SK-N-SH (cell line): ENCODE measurements at regions not wholly inside any gene's neighbourhood (a gene's known extent, or its start where the extent isn't known, plus 50 kb on each side); places are given as distances from the start of the nearest gene placed in this dataset.

Experiments
- CTCF ChIA-PET: fragments of 300-600, 350-600 bp; formaldehyde crosslinking; extraction: SDS; loops from one replicate; lab custom pipeline; 2021; lab: Yijun Ruan, JAX
- POLR2A ChIA-PET: fragments of 350-600 bp; sonication (Branson Sonifier 250); formaldehyde crosslinking; extraction: SDS; loops from one replicate; lab custom pipeline; 2020; ENCODE audit warnings: antibody characterized with exemption, inconsistent platforms; lab: Yijun Ruan, JAX
- DNase-seq: peaks from one replicate; pipeline ENCODE4 v3.0.0; 2012
- H2AFZ ChIP-seq: fragments of 200-600 bp; sonication (generic); 2 replicates; pipeline ENCODE4 v1.8.1; 2016; ENCODE audit warnings: antibody characterized with exemption, mild to moderate bottlenecking, low read depth
- H3F3A ChIP-seq: fragments of 200-600 bp; sonication (generic); replicated peaks from 2 replicates; pipeline ENCODE3; 2016; ENCODE audit warnings: antibody characterized with exemption, mild to moderate bottlenecking; ENCODE audit not compliant: insufficient read depth
- H3K27ac ChIP-seq, 2 experiments: fragments of 200-500 bp in 1 of 2; fragments of 200-600 bp in 1 of 2; sonication (Bioruptor generic) in 1 of 2; sonication (generic), shearing (Covaris generic) in 1 of 2; 2 replicates each; pipeline versions ENCODE4 v1.5.1 to v1.6.1; 2014 to 2016; ENCODE audit warnings: low read depth in 2 of 2, inconsistent platforms in 1 of 2, low read length in 1 of 2, mild to moderate bottlenecking in 1 of 2, mixed read lengths in 1 of 2
- H3K27me3 ChIP-seq: fragments of 200-600 bp; sonication (generic), shearing (Covaris generic); 2 replicates; pipeline ENCODE4 v1.6.1; 2016; ENCODE audit warnings: mixed run types; ENCODE audit not compliant: insufficient read depth
- H3K36me3 ChIP-seq, 2 experiments: fragments of 200-500 bp in 1 of 2; fragments of 200-600 bp in 1 of 2; sonication (Bioruptor generic) in 1 of 2; sonication (generic) in 1 of 2; replicated peaks in 1 of 2; 2 replicates each; pipeline versions ENCODE3 to v1.5.1; 2014 to 2016; ENCODE audit warnings: low read length in 1 of 2, mild to moderate bottlenecking in 1 of 2; ENCODE audit not compliant: insufficient read depth in 2 of 2, control insufficient read depth in 1 of 2
- H3K4me1 ChIP-seq, 2 experiments: fragments of 200-500 bp in 1 of 2; fragments of 200-600 bp in 1 of 2; sonication (Bioruptor generic) in 1 of 2; sonication (generic), shearing (Covaris generic) in 1 of 2; 2 replicates each; pipeline versions ENCODE4 v1.5.1 to v1.6.1; 2014 to 2016; ENCODE audit warnings: low read depth in 1 of 2, low read length in 1 of 2, mixed run types in 1 of 2; ENCODE audit not compliant: insufficient read depth in 2 of 2, control insufficient read depth in 1 of 2
- H3K4me2 ChIP-seq: fragments of 200-600 bp; sonication (generic), shearing (Covaris generic); 2 replicates; pipeline ENCODE4 v1.6.1; 2017; ENCODE audit warnings: mixed run types
- H3K4me3 ChIP-seq, 2 experiments: fragments of 200-500 bp in 1 of 2; fragments of 200-600 bp in 1 of 2; sonication (Bioruptor generic) in 1 of 2; sonication (generic), shearing (Covaris generic) in 1 of 2; 2 replicates each; pipeline versions ENCODE4 v1.5.1 to v1.8.1; 2014 to 2016; ENCODE audit warnings: low read depth in 2 of 2, inconsistent platforms in 1 of 2, low read length in 1 of 2, mild to moderate bottlenecking in 1 of 2, mixed read lengths in 1 of 2, moderate library complexity in 1 of 2
- H3K79me2 ChIP-seq: fragments of 200-600 bp; sonication (generic); 2 replicates; pipeline ENCODE4 v1.8.1; 2017; ENCODE audit warnings: mild to moderate bottlenecking; ENCODE audit not compliant: insufficient read depth
- H3K9ac ChIP-seq: fragments of 200-600 bp; sonication (generic); 2 replicates; pipeline ENCODE4 v1.6.1; 2017; ENCODE audit warnings: mixed run types
- H3K9me2 ChIP-seq: fragments of 200-600 bp; sonication (generic); 2 replicates; pipeline ENCODE4 v1.6.1; 2017; ENCODE audit warnings: mixed run types
- H3K9me3 ChIP-seq: fragments of 200-600 bp; sonication (generic); 2 replicates; pipeline ENCODE4 v1.6.1; 2017; ENCODE audit warnings: mixed run types, mild to moderate bottlenecking, moderate library complexity
- H4K20me1 ChIP-seq: fragments of 200-600 bp; sonication (generic); 2 replicates; pipeline ENCODE4 v1.6.1; 2017; ENCODE audit warnings: mild to moderate bottlenecking, mixed run types; ENCODE audit not compliant: insufficient read depth
- CHD2 ChIP-seq: fragments of 150-350 bp; IDR thresholded peaks from 2 replicates; pipeline ENCODE4 v1.6.1; 2018; ENCODE audit warnings: low read length; ENCODE audit not compliant: partially characterized antibody
- EZH2phosphoT487 ChIP-seq: fragments of 200-600 bp; sonication (generic); IDR thresholded peaks from 2 replicates; pipeline ENCODE4 v1.6.1; 2017; ENCODE audit warnings: low read depth, mixed run types, mild to moderate bottlenecking, antibody characterized with exemption, moderate library complexity, borderline replicate concordance
- FOXJ3 ChIP-seq: sonication (generic); formaldehyde crosslinking; IDR thresholded peaks from 2 replicates; pipeline ENCODE4 v1.5.1; 2020; ENCODE audit warnings: mild to moderate bottlenecking, missing genetic modification reagents
- GATA2 ChIP-seq: sonication (generic); formaldehyde crosslinking; IDR thresholded peaks from 2 replicates; pipeline ENCODE4 v1.5.0; 2020; ENCODE audit warnings: mild to moderate bottlenecking, missing genetic modification reagents
- MEF2A ChIP-seq: IDR thresholded peaks from 2 replicates; pipeline ENCODE4 v1.4.0; 2012; ENCODE audit warnings: low read depth, borderline replicate concordance
- MXI1 ChIP-seq: IDR thresholded peaks from 2 replicates; pipeline ENCODE4 v1.6.1; 2012; ENCODE audit warnings: mild to moderate bottlenecking, low read depth, low read length, improper control_type of control experiment
- NFIC ChIP-seq: IDR thresholded peaks from 2 replicates; pipeline ENCODE4 v1.4.0; 2012; ENCODE audit warnings: borderline replicate concordance
- NRF1 ChIP-seq: IDR thresholded peaks from 2 replicates; pipeline ENCODE4 v1.6.1; 2012; ENCODE audit warnings: low read depth, mild to moderate bottlenecking, low read length
- REST ChIP-seq: IDR thresholded peaks from 2 replicates; pipeline ENCODE4 v1.6.1; 2012; ENCODE audit warnings: mild to moderate bottlenecking, low read depth, low read length, moderate library complexity
- SMC3 ChIP-seq: IDR thresholded peaks from 2 replicates; pipeline ENCODE4 v1.6.1; 2012; ENCODE audit warnings: low read depth, low read length, improper control_type of control experiment
- TAF1 ChIP-seq: IDR thresholded peaks from 2 replicates; pipeline ENCODE4 v1.6.1; 2012; ENCODE audit warnings: low read depth, mild to moderate bottlenecking, low read length, moderate library complexity, borderline replicate concordance
- TEAD4 ChIP-seq: IDR thresholded peaks from 2 replicates; pipeline ENCODE4 v1.4.0; 2012; ENCODE audit warnings: mild to moderate bottlenecking, borderline replicate concordance; ENCODE audit not compliant: insufficient read depth
- USF2 ChIP-seq: fragments of 150-350 bp; IDR thresholded peaks from 2 replicates; pipeline ENCODE4 v1.6.1; 2017; ENCODE audit warnings: antibody characterized with exemption, low read length, low read depth, borderline replicate concordance
- YY1 ChIP-seq: IDR thresholded peaks from 2 replicates; pipeline ENCODE4 v1.4.0; 2012; ENCODE audit warnings: low read depth, mild to moderate bottlenecking
- WGBS: methylation state at CpG from one replicate; pipeline ENCODE4 v1.1.6; 2017; ENCODE audit warnings: low lambda C conversion rate; 5-methylcytosine and 5-hydroxymethylcytosine counted together
- TF ChIP-seq, protein P1 (sequence below): IDR thresholded peaks from 2 replicates; pipeline ENCODE4 v1.4.0; 2012; ENCODE audit warnings: low read depth
- TF ChIP-seq, protein P2 (sequence below): IDR thresholded peaks from 2 replicates; pipeline ENCODE4; 2012

DNA sequence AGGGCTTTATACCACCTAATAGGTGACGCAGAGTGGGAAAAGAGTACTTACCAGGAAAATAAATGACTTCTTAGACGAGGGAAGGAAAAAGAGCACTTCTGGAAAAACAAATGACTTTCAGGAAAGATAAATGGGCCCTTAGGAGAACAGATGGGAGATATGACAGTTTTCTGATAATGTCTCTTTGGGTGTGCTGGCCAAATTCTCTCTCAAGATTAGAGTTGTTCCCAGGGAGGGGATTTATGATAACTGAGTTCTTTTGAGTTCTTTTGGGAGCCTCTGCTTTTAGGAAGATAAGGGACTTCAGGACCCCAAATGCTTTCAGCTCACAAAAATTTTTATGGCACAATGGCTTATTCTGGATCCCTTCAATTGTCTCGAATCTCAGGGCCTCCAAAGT is 70.3 kb upstream of the EPCAM start:
- no peaks in the 10 kb centered on the region for H3K27me3 ChIP-seq
- CTCF ChIA-PET: interaction anchor here (3.5 kb wide), 1 partner anchor 11 kb away, joined by 16 read pairs; no protein-coding TSS in a partner anchor
- no peak overlapping the region for H3K4me3 ChIP-seq
- H3K36me3 ChIP-seq: no peaks in the 10 kb centered on the region
- H3K4me2 ChIP-seq: no peak overlapping the region
- H3K4me1 ChIP-seq: peaks cover 2 to 3% of the 10 kb centered on the region in 2 experiments; a peak in 3 of 4 replicates
- H3K9me2 ChIP-seq: no peaks in the 10 kb centered on the region
- H3K27ac ChIP-seq: no peak overlapping the region
- POLR2A ChIA-PET: no interaction called here
- H3K9ac ChIP-seq: no peak overlapping the region
- no peaks in the 10 kb centered on the region for H3K9me3 ChIP-seq
- no peaks in the 10 kb centered on the region for H3K79me2 ChIP-seq
- WGBS: 75% methylated on average over 3 of the region's 3 CpGs
- no peak for DNase-seq
- TF ChIP-seq REST (no peak), NFIC (no peak), YY1 (no peak), MXI1 (no peak), GATA2 (CRISPR knock-in tag) (no peak), USF2 (no peak), NRF1 (no peak), SMC3 (no peak), TAF1 (no peak), EZH2phosphoT487 (no peak), CHD2 (no peak), TEAD4 (no peak), FOXJ3 (CRISPR knock-in tag) (no peak), MEF2A (no peak)
- TF ChIP-seq, protein P1, sequence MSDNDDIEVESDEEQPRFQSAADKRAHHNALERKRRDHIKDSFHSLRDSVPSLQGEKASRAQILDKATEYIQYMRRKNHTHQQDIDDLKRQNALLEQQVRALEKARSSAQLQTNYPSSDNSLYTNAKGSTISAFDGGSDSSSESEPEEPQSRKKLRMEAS: no peak
- TF ChIP-seq, protein P2, sequence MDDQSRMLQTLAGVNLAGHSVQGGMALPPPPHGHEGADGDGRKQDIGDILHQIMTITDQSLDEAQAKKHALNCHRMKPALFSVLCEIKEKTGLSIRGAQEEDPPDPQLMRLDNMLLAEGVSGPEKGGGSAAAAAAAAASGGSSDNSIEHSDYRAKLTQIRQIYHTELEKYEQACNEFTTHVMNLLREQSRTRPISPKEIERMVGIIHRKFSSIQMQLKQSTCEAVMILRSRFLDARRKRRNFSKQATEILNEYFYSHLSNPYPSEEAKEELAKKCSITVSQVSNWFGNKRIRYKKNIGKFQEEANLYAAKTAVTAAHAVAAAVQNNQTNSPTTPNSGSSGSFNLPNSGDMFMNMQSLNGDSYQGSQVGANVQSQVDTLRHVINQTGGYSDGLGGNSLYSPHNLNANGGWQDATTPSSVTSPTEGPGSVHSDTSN: no peak
- TF ChIP-seq, all 33 proteins: peak for 0
- Histone ChIP-seq H2AFZ (no peak overlapping the region), H3F3A (no peaks in the 10 kb centered on the region), H4K20me1 (no peaks in the 10 kb centered on the region)
